MM.1S (cell line): ENCODE measurements at regions not wholly inside any gene's neighbourhood (a gene's known extent, or its start where the extent isn't known, plus 50 kb on each side); places are given as distances from the start of the nearest gene placed in this dataset.

ENCODE experiments used
- DNase-seq: peaks from one replicate; pipeline ENCODE4 v3.0.0-alpha.2; 2015
- H2AFZ ChIP-seq: fragments of 300-600 bp; sonication (generic); 2 replicates; pipeline ENCODE4 v1.6.0; 2016; ENCODE audit warnings: antibody characterized with exemption, low read length
- H3F3A ChIP-seq: fragments of 300-600 bp; sonication (generic); 2 replicates; pipeline ENCODE4 v1.6.1; 2016; ENCODE audit warnings: mild to moderate bottlenecking, antibody characterized with exemption, low read length, moderate library complexity, mixed read lengths; ENCODE audit not compliant: insufficient read depth
- H3K27ac ChIP-seq: fragments of 300-600 bp; sonication (generic); 2 replicates; pipeline ENCODE4 v1.5.1; 2016; ENCODE audit warnings: mild to moderate bottlenecking, low read length
- H3K27me3 ChIP-seq: fragments of 300-600 bp; sonication (generic); replicated peaks from 2 replicates; pipeline ENCODE4 v1.6.0; 2016; ENCODE audit warnings: low read length; ENCODE audit not compliant: insufficient read depth
- H3K36me3 ChIP-seq: fragments of 300-600 bp; sonication (generic); replicated peaks from 2 replicates; pipeline ENCODE4 v1.6.1; 2016; ENCODE audit warnings: mild to moderate bottlenecking, low read length, mixed read lengths; ENCODE audit not compliant: insufficient read depth
- H3K4me1 ChIP-seq: fragments of 300-600 bp; sonication (generic); 2 replicates; pipeline ENCODE4 v1.6.1; 2016; ENCODE audit warnings: low read length, mixed read lengths
- H3K4me2 ChIP-seq: fragments of 300-600 bp; sonication (generic); 2 replicates; pipeline ENCODE4 v1.6.0; 2016; ENCODE audit warnings: low read depth, low read length
- H3K4me3 ChIP-seq: fragments of 300-600 bp; sonication (generic); 2 replicates; pipeline ENCODE4 v1.5.1; 2016; ENCODE audit warnings: low read length, mixed read lengths
- H3K79me2 ChIP-seq: fragments of 300-600 bp; sonication (generic); 2 replicates; pipeline ENCODE4 v1.6.1; 2016; ENCODE audit warnings: mixed run types, low read length, mixed read lengths
- H3K9ac ChIP-seq: fragments of 300-600 bp; sonication (generic); 2 replicates; pipeline ENCODE4 v1.6.1; 2016; ENCODE audit warnings: low read length, mixed read lengths
- H3K9me2 ChIP-seq: fragments of 300-600 bp; sonication (generic); replicated peaks from 2 replicates; pipeline ENCODE4 v1.6.1; 2016; ENCODE audit warnings: mild to moderate bottlenecking, low read length, mixed read lengths; ENCODE audit not compliant: insufficient read depth
- H3K9me3 ChIP-seq: fragments of 300-600 bp; sonication (generic); replicated peaks from 2 replicates; pipeline ENCODE4 v1.6.1; 2016; ENCODE audit warnings: mild to moderate bottlenecking, low read length, mixed read lengths; ENCODE audit not compliant: insufficient read depth
- H4K20me1 ChIP-seq: fragments of 300-600 bp; sonication (generic); 2 replicates; pipeline ENCODE4 v1.6.1; 2016; ENCODE audit warnings: mild to moderate bottlenecking, low read length, moderate library complexity, mixed read lengths; ENCODE audit not compliant: insufficient read depth
- EZH2 ChIP-seq: fragments of 300-600 bp; sonication (generic); optimal IDR thresholded peaks from 2 replicates; pipeline ENCODE3; 2017; ENCODE audit warnings: low read depth, mild to moderate bottlenecking, antibody characterized with exemption, low read length, mixed read lengths
- EZH2phosphoT487 ChIP-seq: fragments of 300-600 bp; sonication (generic); IDR thresholded peaks from 2 replicates; pipeline ENCODE4 v1.6.1; 2018; ENCODE audit warnings: antibody characterized with exemption, low read length
- TF ChIP-seq, protein P1 (sequence below): fragments of 300-600 bp; sonication (generic); IDR thresholded peaks from 2 replicates; pipeline ENCODE4 v1.5.1; 2016; ENCODE audit warnings: antibody characterized with exemption, low read length, mixed read lengths

DNA sequence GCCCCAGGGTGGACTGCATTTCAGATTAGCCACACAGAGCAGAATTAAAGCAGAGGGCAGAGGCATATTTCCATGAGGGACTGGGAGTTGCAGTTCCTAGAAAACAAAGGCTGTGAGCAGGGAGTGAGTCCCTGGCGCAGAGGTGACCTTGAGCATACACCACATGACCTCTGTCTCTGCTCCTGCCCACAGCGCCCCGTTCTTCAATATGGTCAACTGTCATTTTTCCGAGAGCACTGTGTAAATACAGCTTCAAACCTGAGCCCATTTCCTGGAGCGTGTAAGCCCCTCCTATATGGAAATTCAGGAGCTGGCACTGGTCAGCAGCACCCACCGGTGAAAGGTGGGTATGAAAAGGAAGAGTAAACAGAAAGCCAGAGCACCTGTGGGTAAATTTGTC is 192.2 kb upstream of the PELI2 start:
- Histone ChIP-seq H4K20me1 (no peaks in the 10 kb centered on the region), H3K4me1 (no peaks in the 10 kb centered on the region), H3K27ac (no peak overlapping the region), H2AFZ (no peak overlapping the region), H3K9me3 (no peaks in the 10 kb centered on the region), H3K9me2 (no peaks in the 10 kb centered on the region), H3K4me3 (no peak overlapping the region), H3K4me2 (no peak overlapping the region), H3K79me2 (no peaks in the 10 kb centered on the region), H3K9ac (no peak overlapping the region), H3K36me3 (no peaks in the 10 kb centered on the region), H3F3A (no peaks in the 10 kb centered on the region), H3K27me3 (no peaks in the 10 kb centered on the region)
- DNase-seq: no peak
- TF ChIP-seq, protein P1, sequence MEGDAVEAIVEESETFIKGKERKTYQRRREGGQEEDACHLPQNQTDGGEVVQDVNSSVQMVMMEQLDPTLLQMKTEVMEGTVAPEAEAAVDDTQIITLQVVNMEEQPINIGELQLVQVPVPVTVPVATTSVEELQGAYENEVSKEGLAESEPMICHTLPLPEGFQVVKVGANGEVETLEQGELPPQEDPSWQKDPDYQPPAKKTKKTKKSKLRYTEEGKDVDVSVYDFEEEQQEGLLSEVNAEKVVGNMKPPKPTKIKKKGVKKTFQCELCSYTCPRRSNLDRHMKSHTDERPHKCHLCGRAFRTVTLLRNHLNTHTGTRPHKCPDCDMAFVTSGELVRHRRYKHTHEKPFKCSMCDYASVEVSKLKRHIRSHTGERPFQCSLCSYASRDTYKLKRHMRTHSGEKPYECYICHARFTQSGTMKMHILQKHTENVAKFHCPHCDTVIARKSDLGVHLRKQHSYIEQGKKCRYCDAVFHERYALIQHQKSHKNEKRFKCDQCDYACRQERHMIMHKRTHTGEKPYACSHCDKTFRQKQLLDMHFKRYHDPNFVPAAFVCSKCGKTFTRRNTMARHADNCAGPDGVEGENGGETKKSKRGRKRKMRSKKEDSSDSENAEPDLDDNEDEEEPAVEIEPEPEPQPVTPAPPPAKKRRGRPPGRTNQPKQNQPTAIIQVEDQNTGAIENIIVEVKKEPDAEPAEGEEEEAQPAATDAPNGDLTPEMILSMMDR: no peak
- TF ChIP-seq EZH2phosphoT487 (no peak), EZH2 (no peak)

DNA sequence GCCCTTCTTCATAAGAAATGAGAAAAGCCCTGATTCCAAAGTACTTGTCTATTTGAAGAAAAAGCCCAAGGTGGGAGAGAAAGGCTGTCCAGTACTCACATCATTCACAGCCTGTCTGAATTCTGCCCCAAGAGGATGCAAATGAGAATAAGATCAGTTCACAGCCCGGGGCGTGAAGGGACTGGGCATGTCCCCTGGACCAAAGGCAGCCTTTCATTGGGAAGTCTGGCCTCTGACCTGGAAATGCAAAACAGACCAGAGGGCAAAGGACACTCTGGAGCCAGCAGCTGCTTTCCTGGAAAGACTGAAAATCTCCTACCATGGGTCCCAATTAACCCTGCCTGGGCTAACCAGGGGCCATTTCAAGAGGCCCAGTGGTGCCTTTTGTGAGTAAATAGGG is 191.2 kb upstream of the PELI2 start:
- no peak overlapping the region for H3K4me3 ChIP-seq
- no peaks in the 10 kb centered on the region for H3K36me3 ChIP-seq
- TF ChIP-seq, protein P1: no peak
- TF ChIP-seq EZH2phosphoT487: no peak
- no peak for TF ChIP-seq EZH2
- H3K79me2 ChIP-seq: no peaks in the 10 kb centered on the region
- no peak overlapping the region for H2AFZ ChIP-seq
- no peak for DNase-seq
- H4K20me1 ChIP-seq: no peaks in the 10 kb centered on the region
- H3K9me2 ChIP-seq: no peaks in the 10 kb centered on the region
- no peak overlapping the region for H3K27ac ChIP-seq
- no peaks in the 10 kb centered on the region for H3K4me1 ChIP-seq
- H3K27me3 ChIP-seq: no peaks in the 10 kb centered on the region
- no peaks in the 10 kb centered on the region for H3K9me3 ChIP-seq
- H3F3A ChIP-seq: no peaks in the 10 kb centered on the region
- H3K4me2 ChIP-seq: no peak overlapping the region
- no peak overlapping the region for H3K9ac ChIP-seq

DNA sequence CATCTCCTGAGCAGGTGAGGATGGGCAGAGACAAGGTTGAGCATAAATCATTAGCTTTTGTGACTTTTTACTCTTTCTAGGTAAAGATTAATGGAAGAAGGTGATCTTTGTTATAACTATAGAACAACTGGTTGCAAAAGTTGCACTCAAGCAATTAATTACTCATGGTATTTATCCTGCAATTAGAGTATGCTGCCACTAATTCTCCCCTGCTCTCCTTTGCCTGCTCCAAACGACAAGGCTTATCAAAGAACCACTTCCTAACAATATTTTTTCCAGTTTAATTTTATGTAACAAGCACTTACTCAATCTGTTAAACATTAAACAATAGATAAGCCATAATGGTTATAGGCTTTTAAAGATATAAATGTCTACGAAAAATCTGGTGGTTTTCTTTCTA is 189.9 kb upstream of the PELI2 start:
- Histone ChIP-seq H3K9me2 (no peaks in the 10 kb centered on the region), H3K36me3 (no peaks in the 10 kb centered on the region), H3K4me2 (no peak overlapping the region), H3K27me3 (no peaks in the 10 kb centered on the region), H4K20me1 (no peaks in the 10 kb centered on the region), H3K9me3 (no peaks in the 10 kb centered on the region), H3K27ac (no peak overlapping the region), H3F3A (no peaks in the 10 kb centered on the region), H3K9ac (no peak overlapping the region), H3K4me3 (no peak overlapping the region), H3K4me1 (no peaks in the 10 kb centered on the region), H2AFZ (no peak overlapping the region), H3K79me2 (no peaks in the 10 kb centered on the region)
- TF ChIP-seq EZH2phosphoT487 (no peak), EZH2 (no peak)
- TF ChIP-seq, protein P1: no peak
- no peak for DNase-seq
